Panc1 (cell line): ENCODE measurements at regions not wholly inside any gene's neighbourhood (a gene's known extent, or its start where the extent isn't known, plus 50 kb on each side); places are given as distances from the start of the nearest gene placed in this dataset.
A peak's percentile ranks its signal among the peaks of the same experiment; 100 is the strongest.
"Not testable (repeated sequence)": the region's sequence is repeated elsewhere in the genome, so short reads cannot be mapped to it uniquely, and the experiment has no call there.

Source experiments
- ATAC-seq: fragments of 200-7000 bp; cut with Tn5 transposase; 2 replicates; pipeline ENCODE4 v1.9.1; 2020; ENCODE audit warnings: mild to moderate bottlenecking, moderate library complexity
- BruUV-seq: library from RNA; stranded (reverse); fragments of 400-500 nt; replicated peaks from 2 replicates; lab custom pipeline; 2021; lab: Mats Ljungman, UMichigan
- CTCF ChIA-PET: fragments of 300-600 bp; sonication (Branson Sonifier 250); formaldehyde crosslinking; loops from one replicate; lab custom pipeline; 2022; ENCODE audit warnings: antibody characterized with exemption; lab: Charles Lee
- POLR2A ChIA-PET: fragments of 300-600 bp; sonication (Branson Sonifier 250); formaldehyde crosslinking; loops from one replicate; lab custom pipeline; 2022; ENCODE audit warnings: antibody characterized with exemption; lab: Charles Lee
- DNase-seq: peaks from one replicate; pipeline ENCODE4 v3.0.0-alpha.2; 2010; ENCODE audit warnings: low read depth, low spot score
- H3K27ac ChIP-seq: 2 replicates; pipeline ENCODE4 v1.5.1; 2011; ENCODE audit warnings: mild to moderate bottlenecking, low read length, inconsistent platforms
- H3K27me3 ChIP-seq: fragments of 200-500 bp; sonication (Bioruptor generic); 2 replicates; pipeline ENCODE4 v1.6.0; 2014; ENCODE audit warnings: low read length, inconsistent platforms; ENCODE audit not compliant: control insufficient read depth, insufficient read depth
- H3K36me3 ChIP-seq: fragments of 200-500 bp; sonication (Bioruptor generic); 2 replicates; pipeline ENCODE4 v1.5.1; 2014; ENCODE audit warnings: inconsistent platforms, mild to moderate bottlenecking, low read length, moderate library complexity; ENCODE audit not compliant: control insufficient read depth, insufficient read depth
- H3K4me1 ChIP-seq: 2 replicates; pipeline ENCODE4 v1.5.1; 2011; ENCODE audit warnings: inconsistent platforms, mild to moderate bottlenecking, low read length, moderate library complexity; ENCODE audit not compliant: control insufficient read depth, insufficient read depth
- H3K4me3 ChIP-seq, 2 experiments: 2 replicates each; pipeline ENCODE4 v1.5.1; 2011 to 2012; ENCODE audit warnings: low read depth in 2 of 2, low read length in 2 of 2, mild to moderate bottlenecking in 2 of 2, inconsistent platforms in 1 of 2, moderate library complexity in 1 of 2
- H3K9me3 ChIP-seq: fragments of 200-500 bp; sonication (Bioruptor generic); 2 replicates; pipeline ENCODE4 v1.5.1; 2014; ENCODE audit warnings: low read depth, mild to moderate bottlenecking, inconsistent platforms, low read length, moderate library complexity; ENCODE audit not compliant: control insufficient read depth, insufficient read depth
- POLR2AphosphoS5 ChIP-seq: IDR thresholded peaks from 2 replicates; pipeline ENCODE4 v1.6.1; 2012; ENCODE audit warnings: mild to moderate bottlenecking, low read depth, low read length, moderate library complexity
- SIN3A ChIP-seq: IDR thresholded peaks from 2 replicates; pipeline ENCODE4 v1.6.1; 2012; ENCODE audit warnings: low read depth, mild to moderate bottlenecking, low read length, moderate library complexity, borderline replicate concordance; ENCODE audit not compliant: insufficient read depth
- TCF7L2 ChIP-seq: IDR thresholded peaks from 2 replicates; pipeline ENCODE4 v1.6.1; 2011; ENCODE audit warnings: mild to moderate bottlenecking, low read depth, low read length, inconsistent platforms
- in situ Hi-C: cut with HindIII; loops from 2 replicates; pipeline ENCODE4 v1.10.0; 2016; ENCODE audit warnings: low sequenced_read_pairs, low pct_unique_long_range_greater_than_20kb
- intact Hi-C: fragments of 100-400 bp; cut with micrococcal nuclease; formaldehyde crosslinking; loops from one replicate; pipeline ENCODE4 v1.10.0; 2022; ENCODE audit not compliant: unreplicated experiment
- TF ChIP-seq, protein P1 (sequence below), 2 experiments: IDR thresholded peaks; 2 replicates each; pipeline ENCODE4 v1.6.1; 2011 to 2012; ENCODE audit warnings: low read depth in 2 of 2, control low read depth in 1 of 2, low read length in 1 of 2, mild to moderate bottlenecking in 1 of 2, moderate library complexity in 1 of 2; ENCODE audit not compliant: insufficient read depth in 1 of 2
- TF ChIP-seq, protein P2 (sequence below): fragments of 450-650 bp; IDR thresholded peaks from 2 replicates; pipeline ENCODE4 v1.5.1; 2017; ENCODE audit warnings: mild to moderate bottlenecking

DNA sequence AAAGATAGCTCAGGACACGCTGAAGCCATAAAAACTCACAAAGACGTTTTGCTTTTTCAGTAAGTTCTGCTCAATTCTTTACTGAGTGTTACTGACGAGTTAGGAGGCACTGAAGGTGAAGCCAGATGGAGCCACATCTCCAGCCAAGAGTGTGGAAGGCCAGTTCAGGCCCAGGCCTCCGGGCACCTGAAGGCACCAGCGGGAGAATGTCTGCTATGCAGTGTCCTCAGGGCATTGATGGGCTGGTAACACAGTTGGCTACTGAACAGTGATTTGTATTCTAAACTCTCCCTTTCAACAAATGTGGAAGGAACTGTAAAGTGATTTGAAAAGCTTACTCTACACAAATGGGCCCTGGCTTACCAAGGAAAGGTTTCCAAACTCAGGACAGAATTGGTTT is 64.8 kb upstream of the SVIL start:
- no peaks in the 10 kb centered on the region for H3K27me3 ChIP-seq
- H3K4me1 ChIP-seq: peaks cover 20% of the 10 kb centered on the region
- ATAC-seq: peak; percentile 77
- no peak for DNase-seq
- peak overlapping the region; percentile 54; the same call in 1 of the 2 replicates for H3K27ac ChIP-seq
- in situ Hi-C loops (no loop called here), intact Hi-C loops (no loop called here)
- TF ChIP-seq POLR2AphosphoS5: no peak
- TF ChIP-seq, protein P1, sequence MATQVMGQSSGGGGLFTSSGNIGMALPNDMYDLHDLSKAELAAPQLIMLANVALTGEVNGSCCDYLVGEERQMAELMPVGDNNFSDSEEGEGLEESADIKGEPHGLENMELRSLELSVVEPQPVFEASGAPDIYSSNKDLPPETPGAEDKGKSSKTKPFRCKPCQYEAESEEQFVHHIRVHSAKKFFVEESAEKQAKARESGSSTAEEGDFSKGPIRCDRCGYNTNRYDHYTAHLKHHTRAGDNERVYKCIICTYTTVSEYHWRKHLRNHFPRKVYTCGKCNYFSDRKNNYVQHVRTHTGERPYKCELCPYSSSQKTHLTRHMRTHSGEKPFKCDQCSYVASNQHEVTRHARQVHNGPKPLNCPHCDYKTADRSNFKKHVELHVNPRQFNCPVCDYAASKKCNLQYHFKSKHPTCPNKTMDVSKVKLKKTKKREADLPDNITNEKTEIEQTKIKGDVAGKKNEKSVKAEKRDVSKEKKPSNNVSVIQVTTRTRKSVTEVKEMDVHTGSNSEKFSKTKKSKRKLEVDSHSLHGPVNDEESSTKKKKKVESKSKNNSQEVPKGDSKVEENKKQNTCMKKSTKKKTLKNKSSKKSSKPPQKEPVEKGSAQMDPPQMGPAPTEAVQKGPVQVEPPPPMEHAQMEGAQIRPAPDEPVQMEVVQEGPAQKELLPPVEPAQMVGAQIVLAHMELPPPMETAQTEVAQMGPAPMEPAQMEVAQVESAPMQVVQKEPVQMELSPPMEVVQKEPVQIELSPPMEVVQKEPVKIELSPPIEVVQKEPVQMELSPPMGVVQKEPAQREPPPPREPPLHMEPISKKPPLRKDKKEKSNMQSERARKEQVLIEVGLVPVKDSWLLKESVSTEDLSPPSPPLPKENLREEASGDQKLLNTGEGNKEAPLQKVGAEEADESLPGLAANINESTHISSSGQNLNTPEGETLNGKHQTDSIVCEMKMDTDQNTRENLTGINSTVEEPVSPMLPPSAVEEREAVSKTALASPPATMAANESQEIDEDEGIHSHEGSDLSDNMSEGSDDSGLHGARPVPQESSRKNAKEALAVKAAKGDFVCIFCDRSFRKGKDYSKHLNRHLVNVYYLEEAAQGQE (IDR thresholded peaks at IDR 0.05; ENCODE audit: insufficient read depth in 1 of 2, low read depth in 2 of 2, low read length in 1 of 2): no peak
- TF ChIP-seq SIN3A: no peak
- no peak for TF ChIP-seq TCF7L2
- TF ChIP-seq, protein P2, sequence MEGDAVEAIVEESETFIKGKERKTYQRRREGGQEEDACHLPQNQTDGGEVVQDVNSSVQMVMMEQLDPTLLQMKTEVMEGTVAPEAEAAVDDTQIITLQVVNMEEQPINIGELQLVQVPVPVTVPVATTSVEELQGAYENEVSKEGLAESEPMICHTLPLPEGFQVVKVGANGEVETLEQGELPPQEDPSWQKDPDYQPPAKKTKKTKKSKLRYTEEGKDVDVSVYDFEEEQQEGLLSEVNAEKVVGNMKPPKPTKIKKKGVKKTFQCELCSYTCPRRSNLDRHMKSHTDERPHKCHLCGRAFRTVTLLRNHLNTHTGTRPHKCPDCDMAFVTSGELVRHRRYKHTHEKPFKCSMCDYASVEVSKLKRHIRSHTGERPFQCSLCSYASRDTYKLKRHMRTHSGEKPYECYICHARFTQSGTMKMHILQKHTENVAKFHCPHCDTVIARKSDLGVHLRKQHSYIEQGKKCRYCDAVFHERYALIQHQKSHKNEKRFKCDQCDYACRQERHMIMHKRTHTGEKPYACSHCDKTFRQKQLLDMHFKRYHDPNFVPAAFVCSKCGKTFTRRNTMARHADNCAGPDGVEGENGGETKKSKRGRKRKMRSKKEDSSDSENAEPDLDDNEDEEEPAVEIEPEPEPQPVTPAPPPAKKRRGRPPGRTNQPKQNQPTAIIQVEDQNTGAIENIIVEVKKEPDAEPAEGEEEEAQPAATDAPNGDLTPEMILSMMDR: no peak
- ChIA-PET POLR2A (no interaction called here), CTCF (interaction anchor here (0.6 kb wide), 2 partner anchors 84 to 202 kb away, joined by 3 to 4 read pairs; no protein-coding TSS in a partner anchor)
- H3K4me3 ChIP-seq: no peak overlapping the region
- BruUV-seq: no TSS peak
- no peaks in the 10 kb centered on the region; the same call in 1 of the 2 replicates for H3K36me3 ChIP-seq
- no peaks in the 10 kb centered on the region for H3K9me3 ChIP-seq

DNA sequence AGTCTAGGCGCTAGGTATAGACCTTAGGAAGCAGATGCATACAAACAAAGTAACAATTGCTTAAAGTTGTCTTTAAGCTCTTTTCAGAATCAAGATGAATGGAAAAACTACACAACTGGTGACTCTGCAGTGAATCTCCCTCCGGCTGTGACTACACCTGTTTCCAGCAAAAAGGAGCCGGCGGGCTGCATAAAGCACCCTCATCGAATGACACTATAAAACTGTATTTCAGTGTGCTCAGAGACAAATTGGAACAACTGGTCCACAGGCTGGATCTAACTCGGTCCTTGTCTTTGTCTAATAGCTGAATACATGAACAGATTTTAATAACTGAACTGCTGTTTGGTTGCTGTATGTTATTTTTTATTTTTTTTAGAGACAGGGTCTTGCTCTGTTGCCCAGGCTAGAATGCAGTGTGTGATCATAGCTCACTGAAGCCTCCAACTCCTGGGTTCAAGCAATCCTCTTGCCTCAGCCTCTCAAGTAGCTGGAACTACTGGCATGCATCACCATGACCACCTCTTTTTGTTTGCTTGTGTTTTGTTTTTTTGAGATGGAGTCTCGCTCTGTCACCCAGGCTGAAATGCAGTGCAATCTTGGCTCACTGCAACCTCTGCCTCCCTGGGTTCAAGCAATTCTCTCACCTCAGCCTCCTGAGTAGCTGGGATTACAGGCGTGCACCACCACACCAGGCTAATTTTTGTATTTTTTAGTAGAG is 64.2 kb upstream of the SVIL start:
- no peak for DNase-seq
- Histone ChIP-seq H3K27me3 (no peaks in the 10 kb centered on the region), H3K9me3 (no peaks in the 10 kb centered on the region), H3K4me3 (no peak overlapping the region), H3K4me1 (peaks cover 25% of the 10 kb centered on the region), H3K27ac (no peak overlapping the region), H3K36me3 (no peaks in the 10 kb centered on the region; the same call in 1 of the 2 replicates)
- TF ChIP-seq, protein P2: no peak
- no peak for TF ChIP-seq POLR2AphosphoS5
- TF ChIP-seq, protein P1 (IDR thresholded peaks at IDR 0.05; ENCODE audit: insufficient read depth in 1 of 2, low read depth in 2 of 2, low read length in 1 of 2): no peak
- no peak for TF ChIP-seq TCF7L2
- no peak for TF ChIP-seq SIN3A
- CTCF ChIA-PET: interaction anchor here (0.6 kb wide), 1 partner anchor 84 kb away, joined by 3 read pairs; no protein-coding TSS in a partner anchor
- ATAC-seq: no peak
- BruUV-seq: no TSS peak
- intact Hi-C loops: no loop called here
- POLR2A ChIA-PET: no interaction called here
- in situ Hi-C loops: no loop called here

DNA sequence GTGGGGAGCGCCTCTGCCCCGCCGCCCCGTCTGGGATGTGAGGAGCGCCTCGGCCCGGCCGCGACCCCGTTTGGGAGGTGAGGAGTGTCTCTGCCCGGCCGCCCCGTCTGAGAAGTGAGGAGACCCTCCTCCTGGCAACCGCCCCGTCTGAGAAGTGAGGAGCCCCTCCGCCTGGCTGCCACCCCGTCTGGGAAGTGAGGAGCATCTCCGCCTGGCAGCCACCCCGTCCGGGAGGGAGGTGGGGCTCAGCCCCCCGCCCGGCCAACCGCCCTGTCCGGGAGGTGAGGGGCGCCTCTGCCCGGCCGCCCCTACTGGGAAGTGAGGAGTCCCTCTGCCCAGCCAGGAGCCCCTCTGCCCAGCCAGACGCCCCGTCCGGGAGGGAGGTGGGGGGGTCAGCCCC is 61.8 kb upstream of the SVIL start:
- intact Hi-C loops, H3K9me3 ChIP-seq, in situ Hi-C loops, POLR2A ChIA-PET, BruUV-seq, H3K27me3 ChIP-seq, H3K4me3 ChIP-seq, H3K36me3 ChIP-seq, CTCF ChIA-PET, H3K27ac ChIP-seq, ATAC-seq, DNase-seq: not testable (repeated sequence)
- H3K4me1 ChIP-seq: peaks cover 36% of the 10 kb centered on the region
